ENCODE measurements at regions not wholly inside any gene's neighbourhood (a gene's known extent, or its start where the extent isn't known, plus 50 kb on each side); places are given as distances from the start of the nearest gene placed in this dataset.

DNA sequence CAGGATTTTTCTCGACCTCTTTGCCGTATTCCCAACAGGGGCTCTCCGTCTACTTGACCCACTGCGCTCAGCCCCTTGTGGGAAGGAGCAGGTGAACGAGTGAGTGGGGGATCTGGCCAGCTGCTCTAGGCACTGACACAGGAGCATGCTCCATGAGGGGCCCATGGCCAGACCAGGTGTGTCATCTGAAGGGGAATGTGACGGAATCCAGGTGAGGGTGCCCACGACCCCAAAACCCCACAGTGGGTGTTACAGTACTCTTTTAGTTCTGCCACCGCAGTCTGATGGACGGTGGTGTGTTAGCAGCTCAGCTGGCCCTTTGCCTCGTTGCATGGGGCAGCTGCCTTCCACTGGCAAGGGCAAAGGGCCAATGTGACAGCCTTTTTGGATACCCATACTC lies 601.4 kb upstream of the NCAM2 start:
- intact Hi-C loops (cut with micrococcal nuclease): no loop called here
- no peaks in the 10 kb centered on the region for H3K36me3 ChIP-seq (ENCODE audit: control insufficient read depth in 1 of 2, insufficient read depth in 2 of 2, low read length in 2 of 2)
- TF ChIP-seq ZBTB33 (IDR thresholded peaks at IDR 0.05; ENCODE audit: extremely low read depth, insufficient replicate concordance, low read length): no peak
- TF ChIP-seq SRF (IDR thresholded peaks at IDR 0.05; ENCODE audit: low read depth): no peak
- no peak overlapping the region for H2AFZ ChIP-seq (ENCODE audit: low read depth, low read length, poor library complexity, severe bottlenecking)
- ATAC-seq: no peak
- H3K27ac ChIP-seq (ENCODE audit: low read depth, low read length): no peak overlapping the region
- ChIA-PET CTCF (no interaction called here), RAD21 (ENCODE audit: low non-redundant PET in 1 of 2, low total read pairs in 2 of 2, uncharacterized antibody in 2 of 2, unreplicated experiment in 2 of 2) (no interaction called here), POLR2A (no interaction called here)
- H3K79me2 ChIP-seq (ENCODE audit: insufficient read depth, low read length): no peaks in the 10 kb centered on the region
- H3K27me3 ChIP-seq (ENCODE audit: insufficient read depth, low read length): no peaks in the 10 kb centered on the region
- H3K9me2 ChIP-seq (ENCODE audit: insufficient read depth): no peaks in the 10 kb centered on the region
- DNase-seq (ENCODE audit: low read depth, low spot score): no peak
- H3K4me2 ChIP-seq (ENCODE audit: low read length): no peak overlapping the region
- H3K9ac ChIP-seq (ENCODE audit: low read length): no peak overlapping the region
- H3K9me3 ChIP-seq (ENCODE audit: control insufficient read depth in 1 of 2, insufficient read depth in 1 of 2, low read depth in 1 of 2, low read length in 2 of 2): peaks cover 16 to 20% of the 10 kb centered on the region in 2 experiments; a peak in 3 of 4 replicates
- no peak overlapping the region for H3K4me3 ChIP-seq (replicated peaks in 1 of 2; ENCODE audit: low read depth in 1 of 2, low read length in 2 of 2)
- no peaks in the 10 kb centered on the region for H4K20me1 ChIP-seq (ENCODE audit: insufficient read depth)
- no TSS peak for BruUV-seq (replicated peaks)
- no peaks in the 10 kb centered on the region for H3K4me1 ChIP-seq (ENCODE audit: control insufficient read depth in 1 of 2, insufficient read depth in 2 of 2, low read length in 2 of 2)

- Histone ChIP-seq H3K9ac (ENCODE audit: low read length) (no peak overlapping the region), H4K20me1 (ENCODE audit: insufficient read depth) (no peaks in the 10 kb centered on the region), H3K4me2 (ENCODE audit: low read length) (no peak overlapping the region), H3K79me2 (ENCODE audit: insufficient read depth, low read length) (no peaks in the 10 kb centered on the region), H3K9me3 (ENCODE audit: control insufficient read depth in 1 of 2, insufficient read depth in 1 of 2, low read depth in 1 of 2, low read length in 2 of 2) (peaks cover 0 to 17% of the 10 kb centered on the region in 2 experiments; a peak in 3 of 4 replicates), H3K4me3 (replicated peaks in 1 of 2; ENCODE audit: low read depth in 1 of 2, low read length in 2 of 2) (no peak overlapping the region), H2AFZ (ENCODE audit: low read depth, low read length, poor library complexity, severe bottlenecking) (no peak overlapping the region), H3K4me1 (ENCODE audit: control insufficient read depth in 1 of 2, insufficient read depth in 2 of 2, low read length in 2 of 2) (no peaks in the 10 kb centered on the region), H3K36me3 (ENCODE audit: control insufficient read depth in 1 of 2, insufficient read depth in 2 of 2, low read length in 2 of 2) (no peaks in the 10 kb centered on the region), H3K9me2 (ENCODE audit: insufficient read depth) (no peaks in the 10 kb centered on the region), H3K27me3 (ENCODE audit: insufficient read depth, low read length) (no peaks in the 10 kb centered on the region), H3K27ac (ENCODE audit: low read depth, low read length) (no peak overlapping the region)
- no peak for ATAC-seq
- CTCF ChIA-PET: no interaction called here
- no TSS peak for BruUV-seq (replicated peaks)
- RAD21 ChIA-PET (ENCODE audit: low non-redundant PET in 1 of 2, low total read pairs in 2 of 2, uncharacterized antibody in 2 of 2, unreplicated experiment in 2 of 2): no interaction called here
- intact Hi-C loops (cut with micrococcal nuclease): no loop called here
- TF ChIP-seq ATF3 (IDR thresholded peaks at IDR 0.05): no peak
- POLR2A ChIA-PET: no interaction called here
- no peak for DNase-seq (ENCODE audit: low read depth, low spot score)
Observed at GRCh38 chr21:20404915-20405314, 593.3 kb upstream of the NCAM2 start.

Measured in HCT116 (cell line).